Vagina (tissue), 2 donors: ENCODE measurements at regions not wholly inside any gene's neighbourhood (a gene's known extent, or its start where the extent isn't known, plus 50 kb on each side); places are given as distances from the start of the nearest gene placed in this dataset.

ENCODE experiments used
- DNase-seq, 2 donors: peaks; one replicate each; pipeline ENCODE4 v3.0.0-alpha.2; 2017; ENCODE audit errors: extremely low spot score in 2 of 2
- H3K27ac ChIP-seq: fragments of 200-600 bp; sonication (generic); one replicate; pipeline ENCODE4 v1.5.1; 2019
- H3K27me3 ChIP-seq: fragments of 200-600 bp; sonication (generic); one replicate; pipeline ENCODE4 v1.5.1; 2019
- H3K36me3 ChIP-seq, 2 donors: fragments of 200-600 bp; sonication (generic); one replicate each; pipeline ENCODE4 v1.5.1; 2017 to 2019
- H3K4me1 ChIP-seq: fragments of 200-600 bp; sonication (generic); one replicate; pipeline ENCODE4 v1.5.1; 2019
- H3K4me3 ChIP-seq, 2 donors: fragments of 200-600 bp; sonication (generic); 1 replicate in 1 of 2; 2 replicates in 1 of 2; pipeline ENCODE4 v1.5.1; 2016 to 2019
- H3K9me3 ChIP-seq: fragments of 200-600 bp; sonication (generic); one replicate; pipeline ENCODE4 v1.5.1; 2019
- CTCF ChIP-seq, 3 experiments: fragments of 450-650 bp in 2 of 3; fragments of 200-600 bp in 1 of 3; sonication (generic) in 1 of 3; IDR thresholded peaks; one replicate each; pipeline ENCODE4 v1.5.1; 2017 to 2019; ENCODE audit warnings: antibody characterized with exemption in 3 of 3, mild to moderate bottlenecking in 2 of 3, moderate library complexity in 2 of 3
- POLR2A ChIP-seq, 2 donors: fragments of 450-650 bp; IDR thresholded peaks; one replicate each; pipeline ENCODE4 v1.6.1; 2017; ENCODE audit warnings: antibody characterized with exemption in 2 of 2, mild to moderate bottlenecking in 2 of 2, moderate library complexity in 2 of 2
- POLR2AphosphoS5 ChIP-seq, 2 donors: sonication (generic); formaldehyde crosslinking; IDR thresholded peaks; one replicate each; pipeline ENCODE4 v1.9.0; 2017; ENCODE audit warnings: antibody characterized with exemption in 2 of 2, mild to moderate bottlenecking in 2 of 2, low read depth in 1 of 2; ENCODE audit not compliant: insufficient read depth in 1 of 2
- intact Hi-C: fragments of 100-400 bp; cut with DNase I; formaldehyde crosslinking; loops from one replicate; pipeline ENCODE4 v1.15.1; 2023

- Histone ChIP-seq H3K4me3 (no peak overlapping the region), H3K27ac (no peak overlapping the region), H3K27me3 (no peaks in the 10 kb centered on the region), H3K36me3 (no peaks in the 10 kb centered on the region), H3K4me1 (no peaks in the 10 kb centered on the region), H3K9me3 (no peaks in the 10 kb centered on the region)
- TF ChIP-seq POLR2AphosphoS5 (IDR thresholded peaks at IDR 0.05; ENCODE audit: insufficient read depth in 1 of 2, low read depth in 1 of 2) (no peak), POLR2A (IDR thresholded peaks at IDR 0.05) (no peak), CTCF (IDR thresholded peaks at IDR 0.05) (no peak)
- DNase-seq: no peak
- intact Hi-C loops: no loop called here
Observed at GRCh38 chr3:115520241-115520640, 103.1 kb upstream of the GAP43 start.

GRCh38 chr3:115520651-115521245 lies 102.6 kb upstream of the GAP43 start:
- no peak for TF ChIP-seq POLR2A (IDR thresholded peaks at IDR 0.05)
- no peak for TF ChIP-seq POLR2AphosphoS5 (IDR thresholded peaks at IDR 0.05; ENCODE audit: insufficient read depth in 1 of 2, low read depth in 1 of 2)
- TF ChIP-seq CTCF (IDR thresholded peaks at IDR 0.05): no peak
- Histone ChIP-seq H3K36me3 (no peaks in the 10 kb centered on the region), H3K27me3 (no peaks in the 10 kb centered on the region), H3K4me1 (no peaks in the 10 kb centered on the region), H3K9me3 (no peaks in the 10 kb centered on the region), H3K4me3 (no peak overlapping the region), H3K27ac (no peak overlapping the region)
- intact Hi-C loops: no loop called here
- no peak for DNase-seq

GRCh38 chr3:115523458-115523857 lies 99.9 kb upstream of the GAP43 start:
- TF ChIP-seq CTCF (IDR thresholded peaks at IDR 0.05) (no peak), POLR2AphosphoS5 (IDR thresholded peaks at IDR 0.05; ENCODE audit: insufficient read depth in 1 of 2, low read depth in 1 of 2) (no peak), POLR2A (IDR thresholded peaks at IDR 0.05) (no peak)
- no peak for DNase-seq
- H3K4me3 ChIP-seq: no peak overlapping the region
- no peaks in the 10 kb centered on the region for H3K9me3 ChIP-seq
- H3K4me1 ChIP-seq: no peaks in the 10 kb centered on the region
- H3K36me3 ChIP-seq: no peaks in the 10 kb centered on the region
- no peaks in the 10 kb centered on the region for H3K27me3 ChIP-seq
- intact Hi-C loops: no loop called here
- H3K27ac ChIP-seq: no peak overlapping the region

GRCh38 chr3:115524549-115524948 lies 98.8 kb upstream of the GAP43 start:
- H3K27me3 ChIP-seq: no peaks in the 10 kb centered on the region
- H3K4me3 ChIP-seq: no peak overlapping the region
- intact Hi-C loops: no loop called here
- no peak overlapping the region for H3K27ac ChIP-seq
- DNase-seq: no peak
- no peak for TF ChIP-seq POLR2AphosphoS5 (IDR thresholded peaks at IDR 0.05; ENCODE audit: insufficient read depth in 1 of 2, low read depth in 1 of 2)
- no peak for TF ChIP-seq CTCF (IDR thresholded peaks at IDR 0.05)
- no peak for TF ChIP-seq POLR2A (IDR thresholded peaks at IDR 0.05)
- no peaks in the 10 kb centered on the region for H3K4me1 ChIP-seq
- H3K36me3 ChIP-seq: no peaks in the 10 kb centered on the region
- H3K9me3 ChIP-seq: no peaks in the 10 kb centered on the region

- intact Hi-C loops: no loop called here
- TF ChIP-seq POLR2AphosphoS5 (IDR thresholded peaks at IDR 0.05; ENCODE audit: insufficient read depth in 1 of 2, low read depth in 1 of 2): no peak
- no peak for TF ChIP-seq POLR2A (IDR thresholded peaks at IDR 0.05)
- TF ChIP-seq CTCF (IDR thresholded peaks at IDR 0.05): no peak
- no peaks in the 10 kb centered on the region for H3K27me3 ChIP-seq
- H3K4me1 ChIP-seq: no peaks in the 10 kb centered on the region
- H3K36me3 ChIP-seq: no peaks in the 10 kb centered on the region
- H3K4me3 ChIP-seq: no peak overlapping the region
- H3K27ac ChIP-seq: no peak overlapping the region
- DNase-seq: no peak
- no peaks in the 10 kb centered on the region for H3K9me3 ChIP-seq
Observed at GRCh38 chr3:115525731-115526130, 97.6 kb upstream of the GAP43 start.
